ENCODE measurements at regions not wholly inside any gene's neighbourhood (a gene's known extent, or its start where the extent isn't known, plus 50 kb on each side); places are given as distances from the start of the nearest gene placed in this dataset.
A peak's percentile ranks its signal among the peaks of the same experiment; 100 is the strongest.

- TF ChIP-seq CTCF (IDR thresholded peaks at IDR 0.05) (peak; percentile 91), ZNF232 (CRISPR knock-in tag; IDR thresholded peaks at IDR 0.05) (no peak), CDX4 (CRISPR knock-in tag; IDR thresholded peaks at IDR 0.05; ENCODE audit: borderline replicate concordance) (no peak), SMAD4 (CRISPR knock-in tag; IDR thresholded peaks at IDR 0.05) (no peak), E2F1 (CRISPR knock-in tag; IDR thresholded peaks at IDR 0.05) (no peak), ATF1 (CRISPR knock-in tag; IDR thresholded peaks at IDR 0.05) (no peak), FOXJ3 (CRISPR knock-in tag; IDR thresholded peaks at IDR 0.05; ENCODE audit: borderline replicate concordance) (no peak), ATF2 (CRISPR knock-in tag; IDR thresholded peaks at IDR 0.05; ENCODE audit: borderline replicate concordance, low read depth) (no peak), MAX (CRISPR knock-in tag; IDR thresholded peaks at IDR 0.05) (no peak), ZNF121 (CRISPR knock-in tag; IDR thresholded peaks at IDR 0.05) (no peak), KAT7 (CRISPR knock-in tag; IDR thresholded peaks at IDR 0.05; ENCODE audit: borderline replicate concordance) (no peak), TEAD1 (CRISPR knock-in tag; IDR thresholded peaks at IDR 0.05) (no peak)
Measured at GRCh38 chr18:2104620-2105462, 466.5 kb downstream of the METTL4 start.

Data from WTC11 (cell line).